DMS114 treated with DMSO at 0.1 percent for 48 hours (cell line): ENCODE measurements at regions not wholly inside any gene's neighbourhood (a gene's known extent, or its start where the extent isn't known, plus 50 kb on each side); places are given as distances from the start of the nearest gene placed in this dataset.
A peak's percentile ranks its signal among the peaks of the same experiment; 100 is the strongest.

Experiments used
- DNase-seq: peaks from one replicate; lab custom pipeline; 2025; ENCODE audit not compliant: unreplicated experiment; lab: John Stamatoyannopoulos, UW

DNA sequence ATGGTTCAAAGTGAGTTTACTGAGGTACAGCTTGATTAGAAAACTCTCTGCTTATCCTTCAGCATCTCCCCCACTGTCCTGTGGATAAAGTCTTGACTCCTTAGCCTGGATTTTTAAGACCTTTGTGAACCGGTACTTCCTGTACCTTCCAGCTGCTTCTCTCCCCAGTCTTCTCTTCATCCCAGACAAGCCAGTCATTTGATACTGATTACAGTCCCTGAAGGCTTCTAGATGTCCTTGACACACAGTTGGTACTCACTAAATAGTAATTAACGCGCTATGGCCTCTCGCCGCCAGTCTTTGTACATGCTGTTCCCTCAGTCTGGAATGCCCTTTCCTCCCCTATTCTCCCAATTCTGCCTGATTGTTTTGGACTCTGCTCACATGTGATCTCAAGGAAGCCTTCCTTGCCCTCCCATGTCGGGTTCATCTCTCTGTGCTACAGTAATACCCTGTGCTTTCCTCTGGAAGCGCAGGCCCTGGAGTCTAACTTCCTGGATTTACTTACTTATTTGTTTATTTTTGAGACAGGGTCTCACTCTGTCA lies 50.6 kb upstream of the PTGR2 start:
- no peak for DNase-seq

DNA sequence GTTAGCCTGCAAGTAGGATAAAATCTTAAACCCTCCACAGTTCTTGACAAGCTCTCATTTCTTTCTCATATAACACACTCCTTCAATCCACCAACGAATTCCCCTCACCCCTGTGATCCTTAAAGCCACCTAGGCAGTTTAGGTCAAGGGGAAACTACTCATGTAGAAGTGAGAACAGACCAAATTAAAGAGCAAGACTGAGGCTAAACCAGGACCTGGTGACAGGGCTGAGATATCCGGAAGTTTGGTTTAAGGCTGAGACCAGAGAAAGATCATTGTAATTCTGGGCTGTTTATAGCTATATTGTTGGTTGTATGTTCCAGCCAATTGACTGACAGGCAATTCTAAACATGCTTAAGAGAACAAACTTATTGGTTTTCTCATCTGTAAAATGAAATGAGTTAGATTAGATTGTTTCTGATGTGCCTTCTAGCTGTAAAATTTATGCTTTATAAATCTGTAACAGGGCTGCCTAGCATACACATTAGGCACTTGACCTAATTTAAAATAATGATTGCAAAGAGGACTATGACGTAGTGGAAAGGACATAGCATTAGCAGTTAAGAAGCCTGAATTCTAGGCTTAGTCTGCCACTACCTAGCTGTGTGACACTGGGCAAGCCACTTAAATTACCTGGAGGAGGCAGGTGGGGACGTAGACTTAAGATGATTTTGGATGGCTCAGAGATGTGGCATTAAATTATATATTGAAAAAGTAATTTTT lies 53.9 kb upstream of the PTGR2 start:
- no peak for DNase-seq

DNA sequence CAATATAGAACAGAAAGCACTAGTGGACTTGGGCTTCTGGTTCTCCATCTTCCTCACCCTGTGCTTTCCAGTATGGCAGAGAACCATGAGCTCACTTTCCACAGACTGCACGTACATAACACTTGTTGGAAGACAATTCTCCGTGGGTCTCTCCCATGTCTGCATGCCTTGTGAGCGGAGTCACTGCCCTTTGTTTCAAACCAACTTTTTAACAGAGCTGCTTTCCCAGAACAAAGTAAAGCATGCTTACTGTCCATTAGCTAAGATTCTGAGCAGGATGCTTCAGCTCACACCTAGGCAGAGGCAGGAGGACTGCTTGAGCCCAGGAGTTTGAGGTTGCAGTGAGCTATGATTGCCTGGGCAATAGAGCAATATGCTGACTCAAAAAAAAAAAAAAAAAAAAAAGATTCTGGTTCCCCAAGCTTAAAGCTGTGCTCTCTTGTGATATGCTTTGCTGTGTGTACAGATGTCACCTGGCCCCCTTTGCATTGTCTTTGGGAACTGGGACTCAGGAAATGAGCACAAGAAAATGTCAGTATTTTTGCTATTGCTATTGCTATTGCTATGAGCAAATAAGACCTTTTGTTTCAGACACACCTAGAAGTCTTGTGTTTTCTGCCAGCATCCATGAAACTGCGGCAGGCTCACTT lies 54.6 kb upstream of the PTGR2 start:
- DNase-seq = no peak

DNA sequence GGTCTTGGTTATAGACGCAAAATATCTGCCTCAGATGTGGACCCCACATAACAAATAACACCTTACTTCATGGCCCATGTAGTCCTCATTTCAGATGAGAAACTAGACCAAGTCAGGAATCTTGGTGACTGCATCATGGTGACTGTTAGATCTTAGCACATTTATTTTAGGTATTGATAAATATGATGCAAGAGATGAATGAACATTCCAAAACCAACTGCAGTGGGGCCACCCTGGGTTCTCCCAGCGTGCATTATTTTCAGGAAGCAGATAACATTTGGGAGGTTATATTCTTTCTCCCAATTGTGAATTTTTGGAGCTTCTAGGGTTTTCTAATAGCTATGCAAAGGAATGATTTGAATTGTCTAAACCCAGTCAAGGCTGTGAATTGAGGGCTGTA lies 55.2 kb upstream of the PTGR2 start:
- no peak for DNase-seq

DNA sequence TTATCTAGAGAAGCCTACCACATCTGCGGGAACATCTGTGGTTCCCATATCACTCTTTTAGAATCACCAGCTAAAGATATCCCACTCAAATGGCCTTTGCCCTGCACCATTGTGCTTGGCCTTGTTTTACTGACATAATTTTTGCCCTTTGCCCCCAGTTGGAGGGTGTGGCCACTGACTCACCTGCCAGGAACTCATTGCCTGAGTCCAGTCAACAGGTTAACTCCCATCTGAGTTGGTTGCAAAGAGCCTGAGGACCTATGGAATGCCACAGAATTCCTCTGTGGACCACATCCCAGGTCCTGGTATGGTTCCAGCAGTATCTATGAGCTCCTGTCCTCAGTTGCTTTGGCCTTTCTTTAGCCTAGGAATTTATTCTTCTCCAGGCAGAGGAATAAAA lies 55.7 kb upstream of the PTGR2 start:
- DNase-seq = no peak

DNA sequence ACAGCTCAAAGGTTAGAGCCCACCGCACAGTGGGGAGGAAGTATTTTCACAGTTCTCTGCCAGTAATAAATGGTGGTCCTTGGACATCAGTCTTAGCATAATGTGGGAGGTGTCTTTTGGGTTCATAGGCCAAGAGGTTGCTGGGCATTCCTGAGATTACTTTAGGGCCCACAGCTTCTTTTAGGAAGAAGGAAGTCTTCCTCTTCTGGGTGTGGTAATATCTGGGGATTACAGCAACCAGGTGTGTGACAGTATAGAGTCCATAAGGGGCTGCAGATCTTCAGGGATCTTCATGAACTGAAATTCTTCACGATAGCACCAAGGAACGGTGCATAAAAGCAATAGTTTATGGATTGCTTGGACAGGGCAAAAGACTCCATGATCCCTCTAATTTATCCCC lies 56.2 kb upstream of the PTGR2 start:
- no peak for DNase-seq

DNA sequence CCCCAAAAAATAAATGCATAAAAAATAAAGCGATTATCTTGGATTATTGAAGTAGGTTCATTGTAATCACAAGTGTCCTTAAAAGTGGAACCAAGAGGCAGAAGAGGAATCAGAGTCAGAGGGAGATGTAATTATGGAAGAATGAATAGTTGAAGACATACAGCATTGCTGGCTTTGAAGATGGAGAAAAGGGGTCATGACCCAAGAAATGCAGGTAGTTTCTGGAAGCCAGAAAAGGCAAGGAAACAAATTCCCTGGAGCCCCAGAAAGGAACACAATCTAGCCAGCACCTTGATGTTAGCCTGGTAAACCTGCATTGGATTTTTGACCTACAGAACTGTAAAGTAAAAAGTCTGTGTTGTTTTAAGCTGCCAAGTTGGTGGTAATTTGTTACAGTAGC lies 57.5 kb upstream of the PTGR2 start:
- no peak for DNase-seq

DNA sequence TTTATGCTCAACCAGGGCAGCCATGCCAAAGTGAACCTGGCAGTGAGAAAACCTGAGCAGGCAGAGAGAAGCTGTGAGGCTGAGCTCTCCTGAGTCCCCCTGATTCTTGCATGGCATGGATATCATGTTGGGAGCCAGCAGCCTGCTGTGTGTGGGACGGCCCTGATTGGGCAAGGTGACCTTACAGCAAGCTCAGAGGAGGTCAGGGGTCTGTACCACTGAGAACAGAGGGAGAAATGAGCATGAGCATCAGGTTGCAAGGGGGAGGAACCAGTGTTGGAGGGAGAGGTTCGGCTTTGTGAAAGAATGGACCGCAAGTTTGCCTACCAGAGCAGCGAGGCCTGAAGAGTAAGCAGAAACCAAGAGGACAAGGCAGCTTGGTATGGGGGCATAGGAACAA lies 59.1 kb upstream of the PTGR2 start:
- DNase-seq = no peak

DNA sequence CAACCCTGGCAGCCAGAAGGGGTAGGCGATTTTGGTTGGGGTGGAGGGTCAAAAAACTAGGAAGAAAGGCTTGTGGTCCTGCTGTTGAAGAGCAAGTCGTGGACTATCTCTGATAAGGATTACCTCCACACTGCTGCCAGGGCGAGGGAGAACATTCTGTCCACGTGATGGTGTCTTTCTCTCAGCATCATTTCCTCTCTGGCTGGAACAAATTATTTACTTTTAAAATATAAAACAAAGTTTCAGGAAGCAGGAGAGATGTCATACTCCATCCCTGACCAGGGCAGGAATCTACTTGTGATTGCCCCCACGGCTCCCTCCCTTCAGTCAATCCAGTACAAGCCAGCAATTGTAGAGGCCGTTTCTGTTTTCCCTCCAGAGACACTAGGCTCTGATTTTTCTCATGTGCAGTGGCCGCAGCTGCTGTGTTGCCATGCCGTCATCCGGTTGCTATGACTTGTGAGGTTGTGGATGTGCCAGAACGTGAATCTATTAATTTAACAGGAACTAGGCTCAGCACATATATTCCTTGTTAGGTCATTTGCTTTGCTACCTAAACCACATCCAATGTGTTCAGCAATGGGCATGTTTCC lies 61.5 kb upstream of the PTGR2 start:
- no peak for DNase-seq

DNA sequence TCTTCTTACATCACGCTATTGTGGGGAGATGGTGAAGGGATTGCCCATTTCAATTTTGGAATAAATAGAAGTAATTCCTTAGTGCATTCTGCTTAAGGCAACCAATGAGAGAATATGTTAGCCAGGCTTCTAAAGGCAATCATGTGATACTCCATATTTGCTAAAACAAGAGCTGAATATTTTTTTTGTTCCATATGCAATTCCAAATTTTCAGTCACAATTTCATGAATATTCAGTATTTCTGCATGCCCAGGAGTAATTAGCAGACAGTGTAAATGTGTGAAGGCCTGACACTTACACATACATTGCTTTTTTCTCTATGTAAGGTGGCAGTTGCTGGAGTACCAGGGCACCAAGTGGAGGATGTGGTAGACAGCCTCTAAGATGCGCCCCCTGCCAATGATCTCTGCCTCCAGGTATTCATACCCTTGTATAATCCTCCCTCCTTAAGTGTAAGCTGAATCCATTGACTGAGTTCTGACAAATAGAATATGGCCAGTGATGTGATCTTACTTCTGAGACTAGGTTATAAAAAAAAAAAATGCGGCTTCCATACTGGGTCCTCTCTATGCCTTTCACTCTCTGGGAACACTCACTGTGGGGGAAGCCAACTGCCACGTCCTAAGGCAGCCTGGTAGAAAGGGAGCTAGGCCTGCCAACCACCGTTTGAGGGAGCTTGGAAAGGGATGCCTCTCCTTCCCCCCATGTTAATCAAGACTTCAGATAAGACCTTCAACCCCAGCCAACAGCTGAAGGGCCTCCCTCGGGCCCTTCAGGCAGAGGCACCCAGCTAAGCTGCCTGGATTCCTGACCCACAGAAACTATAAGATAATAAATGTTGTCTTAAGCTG lies 62.7 kb upstream of the PTGR2 start:
- DNase-seq = no peak

DNA sequence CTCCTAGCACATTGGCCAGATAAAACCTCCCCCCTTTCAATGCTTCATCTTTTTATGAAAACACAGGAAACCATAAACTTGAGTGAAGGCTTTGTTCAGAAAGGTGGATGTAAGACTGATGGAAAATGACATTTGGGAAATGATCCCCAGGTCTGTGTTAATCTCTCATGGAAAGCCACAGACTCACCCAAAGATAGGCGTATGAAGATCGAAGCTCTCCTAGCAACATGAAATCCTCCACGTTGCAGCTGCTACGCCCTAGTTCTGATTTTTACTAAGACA lies 63.4 kb upstream of the PTGR2 start:
- DNase-seq = no peak

DNA sequence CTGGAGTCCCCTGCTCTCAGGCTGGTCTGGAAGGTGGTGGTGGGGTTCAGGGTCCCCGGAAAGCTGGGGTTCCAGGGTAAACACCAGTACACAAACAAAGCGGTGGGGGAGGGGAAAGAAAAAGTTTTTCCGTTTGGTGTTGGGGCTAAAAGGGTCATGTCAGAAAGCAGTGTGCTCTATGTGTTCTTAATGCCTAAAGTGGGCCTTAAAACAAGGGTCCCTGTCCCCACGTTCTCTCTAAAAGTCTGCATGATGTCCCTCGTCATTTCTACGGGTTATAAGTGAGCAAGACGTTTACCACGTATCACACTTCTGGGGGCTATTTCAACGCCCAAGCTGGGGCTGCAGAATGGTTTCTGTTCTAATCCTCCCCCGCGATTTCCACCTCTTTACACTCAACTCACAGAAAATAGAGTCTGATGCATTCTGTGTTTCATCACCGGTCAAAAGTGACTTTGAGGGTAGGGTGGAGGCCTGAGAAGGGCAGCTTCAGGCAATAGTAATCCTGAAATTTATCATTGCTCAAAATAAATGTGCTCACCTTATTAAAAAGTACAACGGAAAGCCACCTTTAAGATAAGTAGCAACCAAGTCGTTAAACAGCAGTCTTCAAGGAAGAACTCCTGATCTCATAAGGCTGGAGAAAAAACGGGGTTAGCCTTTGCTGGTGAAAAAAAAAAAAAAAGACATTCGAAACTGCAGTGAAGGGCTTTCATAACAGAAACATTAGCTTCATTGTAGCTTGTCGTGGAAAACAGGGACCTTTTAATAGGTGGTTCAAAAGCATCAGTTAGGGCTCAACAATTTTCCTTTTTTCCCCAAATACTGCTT lies 63.9 kb upstream of the PTGR2 start:
- DNase-seq = no peak

DNA sequence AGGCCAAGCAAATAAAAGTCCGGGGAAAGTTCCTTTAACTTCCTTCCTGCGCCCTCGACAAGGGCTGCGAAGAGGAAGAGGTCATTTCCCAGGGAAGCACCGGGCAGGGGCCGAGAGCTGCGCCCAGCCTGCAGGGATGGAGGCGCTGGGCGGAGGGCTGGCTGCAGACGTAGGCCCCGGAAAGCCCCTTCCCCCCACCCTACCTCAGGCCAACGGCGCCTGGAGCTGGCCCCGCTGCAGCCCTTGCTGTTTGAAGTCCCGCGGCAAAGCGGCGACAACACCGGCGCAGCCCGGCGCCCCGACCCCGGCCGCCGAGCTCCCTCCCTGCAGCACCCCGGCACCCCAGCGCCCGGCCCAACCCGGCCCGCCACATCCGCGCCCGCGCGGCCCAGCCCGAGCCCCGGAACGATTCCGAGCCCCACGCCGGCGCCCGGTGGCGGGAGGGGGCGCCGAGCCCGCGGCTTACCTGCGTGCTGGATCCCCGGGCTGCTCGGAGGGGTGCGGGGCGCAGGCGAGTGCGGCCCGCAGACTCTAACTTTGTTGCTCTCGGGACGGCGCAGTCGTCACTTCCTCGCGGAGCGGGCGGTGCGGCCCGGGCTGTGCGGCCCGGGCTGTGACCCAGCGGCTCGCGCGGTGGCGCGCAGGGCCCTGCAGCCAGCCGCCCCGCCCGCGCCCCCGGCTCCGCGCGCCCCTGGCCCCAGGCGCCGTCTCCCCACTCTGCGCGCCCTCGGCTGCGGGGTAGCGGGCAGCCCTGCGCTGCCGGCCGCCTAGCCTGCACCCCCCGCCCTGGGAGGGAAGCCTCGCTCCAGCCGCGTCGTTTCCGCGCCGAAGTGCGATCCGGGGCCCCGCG lies 64.8 kb upstream of the PTGR2 start:
- no peak for DNase-seq

DNA sequence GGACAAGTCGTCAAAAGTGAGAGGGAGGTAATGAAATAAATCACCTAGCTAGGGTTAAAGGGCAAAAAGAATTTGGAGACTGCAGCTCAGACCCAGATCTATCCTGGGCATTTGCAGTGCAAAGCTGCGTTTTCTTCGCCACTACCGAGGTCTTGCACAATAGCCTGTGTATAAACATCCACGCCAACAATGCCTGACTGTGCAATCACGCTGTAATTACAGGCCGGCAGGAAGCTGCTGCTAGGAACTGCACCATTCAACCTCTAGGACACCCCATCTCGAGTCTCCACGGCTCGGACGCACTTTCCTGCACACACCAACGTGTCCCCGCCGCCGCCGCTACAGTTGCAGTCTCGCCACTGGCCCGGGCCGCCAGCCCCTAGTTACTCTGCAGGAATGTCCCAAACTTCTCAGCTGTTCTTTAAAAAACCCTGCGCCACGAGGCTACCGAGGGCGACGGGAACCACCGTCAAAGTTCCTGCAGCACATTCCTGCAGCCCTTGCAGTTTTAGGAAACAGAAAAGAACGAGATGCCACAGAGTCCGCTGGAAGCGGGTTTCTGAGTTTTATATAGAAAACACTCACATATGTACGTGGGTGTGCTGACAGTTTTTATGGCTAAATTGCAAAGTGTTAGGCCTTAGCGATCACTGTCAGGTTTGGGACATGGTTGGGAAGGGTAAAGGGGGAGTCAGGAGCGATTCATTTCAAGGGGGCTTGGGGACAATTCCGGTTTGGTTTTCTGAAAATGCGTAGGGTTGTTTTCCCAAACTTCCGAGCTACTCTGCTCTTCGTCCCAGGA lies 65.6 kb upstream of the PTGR2 start:
- DNase-seq = peak; percentile 25

DNA sequence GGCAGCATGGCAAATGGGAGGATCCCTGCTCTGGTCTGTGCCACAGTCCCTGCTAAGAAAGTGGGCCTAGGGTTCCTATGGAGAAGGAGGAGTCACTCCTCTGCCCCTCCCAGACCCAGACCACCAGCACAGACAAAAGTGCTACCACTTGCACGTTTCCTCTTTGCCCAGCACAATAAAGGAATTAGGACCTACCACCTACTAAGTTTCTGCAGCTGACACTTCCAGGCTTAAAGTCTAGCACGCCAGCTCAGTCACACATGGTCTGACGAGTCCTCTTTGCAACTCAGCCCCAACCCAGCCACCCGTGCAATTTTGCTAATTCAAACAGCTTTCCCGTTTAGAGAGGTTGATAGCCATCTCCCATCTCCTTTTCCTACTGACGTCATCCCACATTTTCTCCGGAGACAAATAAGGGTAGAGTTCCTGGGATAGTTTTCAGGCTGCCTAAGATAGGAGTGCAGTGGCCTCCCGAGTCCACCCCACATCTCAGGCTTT lies 66.2 kb upstream of the PTGR2 start:
- no peak for DNase-seq

DNA sequence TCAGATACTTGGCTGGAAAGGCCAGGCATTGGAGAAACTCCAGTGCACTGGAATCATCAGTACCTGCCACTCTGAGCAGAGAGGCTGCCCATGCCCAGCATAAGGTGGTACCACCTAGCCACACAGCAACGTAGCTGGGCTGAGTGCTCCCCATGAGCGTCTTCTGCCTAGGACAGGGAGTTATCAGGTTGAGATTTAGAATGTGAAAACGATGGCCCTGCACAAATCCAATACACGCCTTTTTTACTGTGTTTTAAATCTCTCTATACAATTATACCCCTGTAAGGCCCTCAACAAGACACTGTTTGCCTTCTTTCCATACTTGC lies 66.7 kb upstream of the PTGR2 start:
- no peak for DNase-seq

DNA sequence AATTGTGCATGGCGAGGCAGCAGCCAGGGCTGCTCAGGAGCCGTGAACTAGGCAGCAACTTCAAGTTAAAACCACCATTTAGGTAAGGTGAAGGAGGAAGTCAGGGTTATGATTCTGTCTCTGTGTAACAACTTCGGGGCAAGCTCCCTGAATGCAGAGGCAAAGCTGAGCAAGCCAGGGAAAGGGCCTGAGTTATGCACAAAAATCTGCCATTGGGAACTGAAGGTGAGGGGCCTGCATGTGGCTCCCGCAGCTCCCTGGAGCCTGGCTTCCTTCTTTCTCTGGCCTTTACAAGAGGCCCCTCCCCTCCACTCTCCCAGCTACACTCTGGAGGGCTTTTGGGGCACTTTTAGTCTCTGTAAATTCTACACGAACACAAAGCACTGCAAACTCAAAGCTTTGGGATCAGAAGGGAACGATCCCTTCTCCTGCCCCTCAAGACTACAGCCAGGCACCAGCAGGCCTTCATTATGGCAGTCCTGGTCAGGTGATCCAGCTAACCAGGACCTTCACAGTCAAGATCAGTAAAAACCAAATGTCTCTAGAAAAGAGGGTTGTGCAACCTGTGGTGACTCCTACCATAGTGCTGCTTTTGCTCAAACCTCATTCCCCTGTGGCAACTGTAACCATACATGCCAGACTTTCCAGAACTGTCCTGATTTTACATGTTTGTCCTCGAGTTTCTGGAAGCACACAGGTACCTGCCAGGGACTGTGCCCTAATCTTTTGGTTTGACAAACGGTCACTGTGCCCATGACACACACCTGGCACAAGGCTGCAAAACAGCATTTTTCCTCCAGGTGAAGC lies 67.2 kb upstream of the PTGR2 start:
- no peak for DNase-seq

DNA sequence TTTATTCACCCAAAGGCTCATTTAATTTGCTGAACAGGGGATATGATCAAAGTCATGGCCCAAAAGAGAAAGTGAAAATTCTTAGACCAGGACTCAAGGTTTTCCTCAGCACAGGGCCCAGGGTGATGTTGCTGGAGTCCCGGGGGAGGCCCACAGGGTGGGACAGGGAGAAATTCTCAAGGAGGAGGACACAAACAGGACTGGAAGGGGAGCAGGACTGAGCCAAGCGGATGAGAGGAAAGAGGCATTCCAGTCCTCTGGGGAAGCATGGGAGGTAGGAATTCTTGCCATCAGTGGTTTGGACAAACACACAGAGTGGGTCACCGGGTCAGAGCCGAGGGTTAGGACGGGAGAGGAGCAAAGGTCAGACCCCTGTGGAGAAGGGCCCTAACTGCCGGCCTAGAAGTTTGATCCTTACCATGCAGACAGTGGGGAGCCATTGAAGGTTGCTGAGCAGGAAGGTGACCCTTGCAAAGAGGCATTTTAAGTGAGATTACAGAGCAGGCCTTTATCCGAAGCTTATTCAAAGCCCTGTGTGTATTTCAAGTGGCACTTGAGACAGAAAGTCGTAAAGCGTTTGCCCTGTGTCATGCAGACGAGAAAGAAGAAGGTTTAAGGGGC lies 68.4 kb upstream of the PTGR2 start:
- DNase-seq = no peak
